B cell (primary cell): ENCODE measurements at regions not wholly inside any gene's neighbourhood (a gene's known extent, or its start where the extent isn't known, plus 50 kb on each side); places are given as distances from the start of the nearest gene placed in this dataset.

Source experiments
- ATAC-seq: fragments of 200-7000 bp; cut with Tn5 transposase; one replicate; pipeline ENCODE4 v1.10.0; 2021; ENCODE audit warnings: low read depth, mild to moderate bottlenecking, moderate number of reproducible peaks, moderate library complexity
- CTCF ChIA-PET: fragments of 350-600 bp; sonication (Branson Sonifier 250); formaldehyde crosslinking; loops from one replicate; lab custom pipeline; 2021; ENCODE audit warnings: antibody characterized with exemption, inconsistent platforms; lab: Charles Lee
- POLR2A ChIA-PET: fragments of 350-600 bp; sonication (Branson Sonifier 250); formaldehyde crosslinking; loops from one replicate; lab custom pipeline; 2021; ENCODE audit warnings: antibody characterized with exemption; lab: Charles Lee
- DNase-seq: peaks from one replicate; pipeline ENCODE4 v3.0.0; 2013
- H2AFZ ChIP-seq: 2 replicates; pipeline ENCODE4 v1.6.1; 2012; ENCODE audit warnings: mild to moderate bottlenecking, low read depth, low read length; ENCODE audit not compliant: insufficient read depth, poor library complexity, severe bottlenecking
- H3K27ac ChIP-seq, 2 donors: 1 replicate in 1 of 2; 2 replicates in 1 of 2; pipeline ENCODE4 v1.5.1; 2012 to 2013; ENCODE audit warnings: low read length in 2 of 2, mild to moderate bottlenecking in 2 of 2, moderate library complexity in 1 of 2
- H3K27me3 ChIP-seq, 4 experiments: fragments of 200-600 bp in 1 of 4; sonication (generic) in 1 of 4; replicated peaks in 1 of 4; 1 replicate in 2 of 4; 2 replicates in 2 of 4; pipeline versions ENCODE4 v1.6.1 to v1.7.0; 2013 to 2016; ENCODE audit warnings: low read length in 3 of 4, mild to moderate bottlenecking in 2 of 4, mixed read lengths in 1 of 4, moderate library complexity in 1 of 4; ENCODE audit not compliant: insufficient read depth in 4 of 4, control insufficient read depth in 3 of 4; ENCODE audit errors: control extremely low read depth in 1 of 4
- H3K36me3 ChIP-seq, 2 experiments: replicated peaks in 1 of 2; 1 replicate in 1 of 2; 2 replicates in 1 of 2; pipeline versions ENCODE4 v1.6.1 to v1.7.1; 2013; ENCODE audit warnings: low read length in 1 of 2; ENCODE audit not compliant: insufficient read depth in 2 of 2, control insufficient read depth in 1 of 2; ENCODE audit errors: control extremely low read depth in 1 of 2, extremely low read depth in 1 of 2
- H3K4me1 ChIP-seq, 2 donors: fragments of 200-600 bp in 1 of 2; sonication (generic) in 1 of 2; 1 replicate in 1 of 2; 2 replicates in 1 of 2; pipeline versions ENCODE4 v1.5.1 to v1.6.1; 2013 to 2017; ENCODE audit warnings: low read length in 2 of 2; ENCODE audit not compliant: control insufficient read depth in 2 of 2, insufficient read depth in 2 of 2
- H3K4me2 ChIP-seq: replicated peaks from 2 replicates; pipeline ENCODE3; 2012; ENCODE audit warnings: mild to moderate bottlenecking, low read depth, low read length; ENCODE audit not compliant: poor library complexity, severe bottlenecking
- H3K4me3 ChIP-seq, 5 experiments: fragments of 200-600 bp in 1 of 5; sonication (generic) in 1 of 5; 1 replicate in 3 of 5; 2 replicates in 2 of 5; pipeline versions ENCODE4 v1.5.1 to v1.7.0; 2011 to 2016; ENCODE audit warnings: low read length in 4 of 5, mild to moderate bottlenecking in 4 of 5, low read depth in 2 of 5, control low read depth in 1 of 5, moderate library complexity in 1 of 5; ENCODE audit not compliant: insufficient read depth in 1 of 5; ENCODE audit errors: control extremely low read depth in 1 of 5, extremely low read depth in 1 of 5
- H3K79me2 ChIP-seq: fragments of 200-600 bp; sonication (generic); one replicate; pipeline ENCODE4 v1.6.0; 2016; ENCODE audit warnings: low read length; ENCODE audit not compliant: control insufficient read depth, insufficient read depth
- H3K9ac ChIP-seq: fragments of 200-600 bp; sonication (generic); 2 replicates; pipeline ENCODE4 v1.6.1; 2017; ENCODE audit warnings: mild to moderate bottlenecking, low read length, moderate library complexity
- H3K9me3 ChIP-seq, 3 donors: one replicate each; pipeline versions ENCODE4 v1.6.1 to v1.7.1; 2013; ENCODE audit warnings: low read length in 2 of 3; ENCODE audit not compliant: control insufficient read depth in 2 of 3, insufficient read depth in 1 of 3; ENCODE audit errors: control extremely low read depth in 1 of 3
- H4K20me1 ChIP-seq: 2 replicates; pipeline ENCODE4 v1.6.0; 2012; ENCODE audit warnings: mild to moderate bottlenecking, low read length; ENCODE audit not compliant: insufficient read depth, control insufficient read depth, poor library complexity, severe bottlenecking
- H3K27ac Mint-ChIP-seq: one replicate; pipeline ENCODE4 v1.8.0; 2021; ENCODE audit warnings: mixed read lengths
- H3K27me3 Mint-ChIP-seq: one replicate; pipeline ENCODE4 v1.8.0; 2021; ENCODE audit warnings: mixed read lengths
- H3K4me1 Mint-ChIP-seq: one replicate; pipeline ENCODE4 v1.8.0; 2021; ENCODE audit warnings: mixed read lengths
- H3K4me3 Mint-ChIP-seq: one replicate; pipeline ENCODE4 v1.8.0; 2021; ENCODE audit warnings: mixed read lengths
- H3K9me3 Mint-ChIP-seq: one replicate; pipeline ENCODE4 v1.8.0; 2022; ENCODE audit warnings: mixed read lengths; ENCODE audit not compliant: insufficient read depth
- EZH2 ChIP-seq: IDR thresholded peaks from 2 replicates; pipeline ENCODE4 v1.6.1; 2012; ENCODE audit warnings: borderline replicate concordance, low read depth, mild to moderate bottlenecking, moderate library complexity, low read length; ENCODE audit not compliant: insufficient read depth, poor library complexity, severe bottlenecking
- WGBS: methylation state at CpG from one replicate; pipeline ENCODE4 v1.1.5; 2013; ENCODE audit warnings: missing lambda C conversion rate; ENCODE audit not compliant: insufficient coverage; 5-methylcytosine and 5-hydroxymethylcytosine counted together
- intact Hi-C: fragments of 100-400 bp; cut with micrococcal nuclease; formaldehyde crosslinking; loops from one replicate; pipeline ENCODE4 v1.10.0; 2022
- TF ChIP-seq, protein P1 (sequence below): fragments of 200-600 bp; IDR thresholded peaks from one replicate; pipeline ENCODE4 v1.8.0; 2022; ENCODE audit warnings: antibody characterized with exemption, mild to moderate bottlenecking

- ATAC-seq (no peak), DNase-seq (no peak)
- TF ChIP-seq EZH2 = no peak
- no CpG with 5 or more reads among the region's 3 CpGs for WGBS
- no peak overlapping the region for H3K27ac Mint-ChIP-seq
- Histone ChIP-seq H3K79me2 (no peaks in the 10 kb centered on the region), H3K4me2 (no peak overlapping the region), H3K4me1 (no peaks in the 10 kb centered on the region), H3K36me3 (no peaks in the 10 kb centered on the region), H3K27me3 (peaks cover 0 to 2% (median 0%) of the 10 kb centered on the region in 4 experiments), H3K27ac (no peak overlapping the region), H3K4me3 (no peak overlapping the region), H3K9me3 (no peaks in the 10 kb centered on the region), H2AFZ (peak overlapping the region; percentile 3), H3K9ac (no peak overlapping the region), H4K20me1 (no peaks in the 10 kb centered on the region)
- intact Hi-C loops = no loop called here
- H3K9me3 Mint-ChIP-seq = no peaks in the 10 kb centered on the region
- H3K4me1 Mint-ChIP-seq = no peaks in the 10 kb centered on the region
- ChIA-PET CTCF (interaction anchor here (1.0 kb wide), 1 partner anchor 21 kb away, joined by 3 read pairs; no protein-coding TSS in a partner anchor), POLR2A (no interaction called here)
- H3K4me3 Mint-ChIP-seq = no peak overlapping the region
- H3K27me3 Mint-ChIP-seq = peaks cover 5% of the 10 kb centered on the region
Observed at GRCh38 chr18:32530947-32531651, 60.4 kb upstream of the GAREM1 start.

- Histone ChIP-seq H3K9me3 (no peaks in the 10 kb centered on the region), H3K9ac (no peak overlapping the region), H4K20me1 (no peaks in the 10 kb centered on the region), H3K36me3 (no peaks in the 10 kb centered on the region), H3K4me2 (no peak overlapping the region), H3K79me2 (no peaks in the 10 kb centered on the region), H3K4me3 (no peak overlapping the region), H3K27me3 (peaks cover 0 to 2% (median 0%) of the 10 kb centered on the region in 4 experiments), H2AFZ (no peak overlapping the region), H3K4me1 (no peaks in the 10 kb centered on the region), H3K27ac (no peak overlapping the region)
- no CpG with 5 or more reads among the region's 3 CpGs for WGBS
- Mint-ChIP-seq H3K4me1 (no peaks in the 10 kb centered on the region), H3K4me3 (no peak overlapping the region), H3K27me3 (peaks cover 5% of the 10 kb centered on the region), H3K27ac (no peak overlapping the region), H3K9me3 (no peaks in the 10 kb centered on the region)
- intact Hi-C loops = no loop called here
- ChIA-PET CTCF (no interaction called here), POLR2A (no interaction called here)
- TF ChIP-seq EZH2 = no peak
- TF ChIP-seq, protein P1, sequence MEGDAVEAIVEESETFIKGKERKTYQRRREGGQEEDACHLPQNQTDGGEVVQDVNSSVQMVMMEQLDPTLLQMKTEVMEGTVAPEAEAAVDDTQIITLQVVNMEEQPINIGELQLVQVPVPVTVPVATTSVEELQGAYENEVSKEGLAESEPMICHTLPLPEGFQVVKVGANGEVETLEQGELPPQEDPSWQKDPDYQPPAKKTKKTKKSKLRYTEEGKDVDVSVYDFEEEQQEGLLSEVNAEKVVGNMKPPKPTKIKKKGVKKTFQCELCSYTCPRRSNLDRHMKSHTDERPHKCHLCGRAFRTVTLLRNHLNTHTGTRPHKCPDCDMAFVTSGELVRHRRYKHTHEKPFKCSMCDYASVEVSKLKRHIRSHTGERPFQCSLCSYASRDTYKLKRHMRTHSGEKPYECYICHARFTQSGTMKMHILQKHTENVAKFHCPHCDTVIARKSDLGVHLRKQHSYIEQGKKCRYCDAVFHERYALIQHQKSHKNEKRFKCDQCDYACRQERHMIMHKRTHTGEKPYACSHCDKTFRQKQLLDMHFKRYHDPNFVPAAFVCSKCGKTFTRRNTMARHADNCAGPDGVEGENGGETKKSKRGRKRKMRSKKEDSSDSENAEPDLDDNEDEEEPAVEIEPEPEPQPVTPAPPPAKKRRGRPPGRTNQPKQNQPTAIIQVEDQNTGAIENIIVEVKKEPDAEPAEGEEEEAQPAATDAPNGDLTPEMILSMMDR = no peak
- ATAC-seq = no peak
- DNase-seq = no peak
Observed at GRCh38 chr18:32529722-32530420, 59.2 kb upstream of the GAREM1 start.
